ENCODE measurements at regions not wholly inside any gene's neighbourhood (a gene's known extent, or its start where the extent isn't known, plus 50 kb on each side); places are given as distances from the start of the nearest gene placed in this dataset.
"Not testable (repeated sequence)": the region's sequence is repeated elsewhere in the genome, so short reads cannot be mapped to it uniquely, and the experiment has no call there.

DNA sequence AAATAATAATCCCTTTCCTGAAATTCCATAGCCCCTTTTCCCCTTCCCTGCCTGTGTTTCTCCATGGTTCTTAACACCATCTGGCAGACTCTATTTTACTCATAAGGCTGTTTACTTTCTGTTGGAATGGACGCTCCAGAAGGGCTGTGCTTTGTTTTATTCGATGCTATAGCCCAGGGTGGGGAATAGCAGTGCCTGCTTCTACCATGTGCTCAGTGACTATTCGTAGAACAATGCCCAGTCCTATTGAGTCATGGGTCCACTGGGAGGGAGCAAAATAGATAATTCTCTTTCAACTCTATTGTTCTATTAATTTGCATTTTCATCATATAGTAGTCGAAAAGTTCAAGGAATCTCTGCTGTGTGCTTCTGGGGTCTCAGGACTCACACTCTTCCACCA lies 565.1 kb downstream of the C6orf118 start:
- H3K4me3 ChIP-seq: no peak overlapping the region
- no peaks in the 10 kb centered on the region for H3K27me3 ChIP-seq (replicated peaks; ENCODE audit: insufficient read depth)
- no peaks in the 10 kb centered on the region for H3K9me2 ChIP-seq (ENCODE audit: insufficient read depth)
- no peaks in the 10 kb centered on the region for H4K20me1 ChIP-seq (ENCODE audit: insufficient read depth)
- H3K9ac ChIP-seq: no peak overlapping the region
- H3K36me3 ChIP-seq (ENCODE audit: low read depth): no peaks in the 10 kb centered on the region
- TF ChIP-seq EZH2phosphoT487 (IDR thresholded peaks at IDR 0.05; ENCODE audit: insufficient read depth, low read depth) (no peak), EZH2 (IDR thresholded peaks at IDR 0.05; ENCODE audit: insufficient read depth, poor library complexity, severe bottlenecking) (no peak)
- in situ Hi-C loops (cut with MboI): no loop called here
- H3K9me3 ChIP-seq (ENCODE audit: low read depth): no peaks in the 10 kb centered on the region
- H3K4me1 ChIP-seq (ENCODE audit: insufficient read depth): no peaks in the 10 kb centered on the region
- H3K4me2 ChIP-seq (ENCODE audit: unreplicated experiment): no peak overlapping the region
- no peak overlapping the region for H2AFZ ChIP-seq
- WGBS, 2 experiments (ENCODE audit: low coverage in 1 of 2, low lambda C conversion rate in 2 of 2, missing lambda C conversion rate in 2 of 2): 33 to 35% methylated on average over 4 of the region's 4 CpGs
- no peaks in the 10 kb centered on the region for H3K79me2 ChIP-seq (ENCODE audit: insufficient read depth)
- no peaks in the 10 kb centered on the region for H3F3A ChIP-seq (ENCODE audit: insufficient read depth)
- no peak for DNase-seq
- H3K27ac ChIP-seq: no peak overlapping the region

DNA sequence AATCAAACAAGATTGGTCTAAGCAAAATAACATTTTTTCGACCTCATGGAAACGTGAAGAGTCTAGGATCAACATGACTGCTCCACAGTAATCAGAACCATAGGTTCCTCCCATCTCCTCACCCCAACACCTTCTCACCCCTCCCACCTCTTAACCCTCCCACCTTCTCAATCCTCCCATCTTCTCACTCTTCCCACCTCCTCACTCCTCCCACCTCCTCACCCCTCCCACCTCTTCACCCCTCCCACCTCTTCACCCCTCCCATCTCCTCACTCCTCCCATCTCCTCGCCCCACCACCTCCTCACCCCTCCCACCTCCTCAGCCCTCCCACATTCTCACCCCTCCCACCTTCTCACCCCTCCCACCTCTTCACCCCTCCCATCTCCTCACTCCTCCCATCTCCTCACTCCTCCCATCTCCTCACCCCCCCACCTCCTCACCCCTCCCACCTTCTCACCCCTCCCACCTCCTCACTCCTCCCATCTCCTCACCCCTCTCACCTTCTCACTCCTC lies 567.4 kb downstream of the C6orf118 start:
- in situ Hi-C loops (cut with MboI): no loop called here

DNA sequence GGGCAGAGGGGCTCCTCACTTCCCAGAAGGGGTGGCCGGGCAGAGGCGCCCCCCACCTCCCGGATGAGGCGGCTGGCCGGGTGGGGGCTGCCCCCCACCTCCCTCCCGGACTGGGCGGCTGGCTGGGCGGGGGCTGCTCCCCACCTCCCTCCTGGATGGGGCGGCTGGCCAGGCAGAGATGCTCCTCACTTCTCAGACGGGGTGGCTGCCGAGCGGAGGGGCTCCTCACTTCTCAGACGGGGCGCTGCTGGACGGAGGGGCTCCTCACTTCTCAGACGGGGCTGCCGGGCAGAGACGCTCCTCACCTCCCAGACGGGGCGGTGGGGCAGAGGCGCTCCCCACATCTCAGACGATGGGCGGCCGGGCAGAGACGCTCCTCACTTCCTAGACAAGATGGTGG lies 573.3 kb downstream of the C6orf118 start:
- H3F3A ChIP-seq (ENCODE audit: insufficient read depth); H3K4me1 ChIP-seq (ENCODE audit: insufficient read depth); DNase-seq; H3K9ac ChIP-seq; H3K4me2 ChIP-seq (ENCODE audit: unreplicated experiment); H3K4me3 ChIP-seq; H2AFZ ChIP-seq; H3K9me2 ChIP-seq (ENCODE audit: insufficient read depth); H3K79me2 ChIP-seq (ENCODE audit: insufficient read depth); H3K9me3 ChIP-seq (ENCODE audit: low read depth); H3K36me3 ChIP-seq (ENCODE audit: low read depth); H4K20me1 ChIP-seq (ENCODE audit: insufficient read depth); H3K27ac ChIP-seq; H3K27me3 ChIP-seq (replicated peaks; ENCODE audit: insufficient read depth); in situ Hi-C loops (cut with MboI): not testable (repeated sequence)
- WGBS, 2 experiments (ENCODE audit: low coverage in 1 of 2, low lambda C conversion rate in 2 of 2, missing lambda C conversion rate in 2 of 2): 72% methylated on average over 22 of the region's 25 CpGs; no CpG with 5 or more reads in 1 of the 2 experiments

More for the DNA sequence above, 567.4 kb downstream of the C6orf118 start:
- Histone ChIP-seq H3K27ac (no peak overlapping the region), H3F3A (ENCODE audit: insufficient read depth) (no peaks in the 10 kb centered on the region), H3K4me1 (ENCODE audit: insufficient read depth) (no peaks in the 10 kb centered on the region), H2AFZ (no peak overlapping the region), H3K4me2 (ENCODE audit: unreplicated experiment) (no peak overlapping the region), H3K9me2 (ENCODE audit: insufficient read depth) (no peaks in the 10 kb centered on the region), H3K36me3 (ENCODE audit: low read depth) (no peaks in the 10 kb centered on the region), H3K79me2 (ENCODE audit: insufficient read depth) (no peaks in the 10 kb centered on the region), H3K9ac (no peak overlapping the region), H3K27me3 (replicated peaks; ENCODE audit: insufficient read depth) (no peaks in the 10 kb centered on the region), H3K9me3 (ENCODE audit: low read depth) (no peaks in the 10 kb centered on the region), H4K20me1 (ENCODE audit: insufficient read depth) (no peaks in the 10 kb centered on the region), H3K4me3 (no peak overlapping the region)
- TF ChIP-seq EZH2phosphoT487 (IDR thresholded peaks at IDR 0.05; ENCODE audit: insufficient read depth, low read depth) (no peak), EZH2 (IDR thresholded peaks at IDR 0.05; ENCODE audit: insufficient read depth, poor library complexity, severe bottlenecking) (no peak)
- 25 to 54% methylated on average over 2 to 3 of the region's 3 CpGs for WGBS, 2 experiments (ENCODE audit: low coverage in 1 of 2, low lambda C conversion rate in 2 of 2, missing lambda C conversion rate in 2 of 2)
- DNase-seq: no peak

DNA sequence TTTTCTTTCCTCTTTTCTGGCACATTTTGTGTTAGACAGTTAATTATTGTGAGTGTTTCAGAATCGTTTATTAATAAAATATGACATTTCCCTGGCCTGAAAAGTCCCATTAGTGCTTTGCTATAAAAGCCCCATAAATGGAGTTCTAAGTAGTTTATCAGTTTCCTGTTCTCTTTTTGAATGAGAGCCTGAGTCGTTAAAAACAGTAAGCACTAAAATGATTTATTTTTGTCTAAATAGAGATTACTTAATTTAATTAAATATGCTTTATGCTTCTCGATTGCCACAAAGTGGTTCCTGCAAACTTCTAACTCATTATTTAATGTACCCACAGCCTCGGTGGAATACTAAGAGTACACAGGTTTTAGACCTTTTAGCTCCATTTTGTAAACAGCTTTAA lies 577.9 kb downstream of the C6orf118 start:
- no peak for DNase-seq
- Histone ChIP-seq H3K36me3 (ENCODE audit: low read depth) (no peaks in the 10 kb centered on the region), H3F3A (ENCODE audit: insufficient read depth) (no peaks in the 10 kb centered on the region), H3K4me3 (no peak overlapping the region), H3K9me2 (ENCODE audit: insufficient read depth) (no peaks in the 10 kb centered on the region), H3K9ac (no peak overlapping the region), H3K9me3 (ENCODE audit: low read depth) (no peaks in the 10 kb centered on the region), H4K20me1 (ENCODE audit: insufficient read depth) (no peaks in the 10 kb centered on the region), H3K79me2 (ENCODE audit: insufficient read depth) (no peaks in the 10 kb centered on the region), H3K27me3 (replicated peaks; ENCODE audit: insufficient read depth) (no peaks in the 10 kb centered on the region), H2AFZ (no peak overlapping the region), H3K27ac (no peak overlapping the region), H3K4me1 (ENCODE audit: insufficient read depth) (no peaks in the 10 kb centered on the region), H3K4me2 (ENCODE audit: unreplicated experiment) (no peak overlapping the region)
- in situ Hi-C loops (cut with MboI): no loop called here
- 5 to 6% methylated on average over 4 of the region's 4 CpGs for WGBS, 2 experiments (ENCODE audit: low coverage in 1 of 2, low lambda C conversion rate in 2 of 2, missing lambda C conversion rate in 2 of 2)
- TF ChIP-seq EZH2 (IDR thresholded peaks at IDR 0.05; ENCODE audit: insufficient read depth, poor library complexity, severe bottlenecking): no peak
- TF ChIP-seq EZH2phosphoT487 (IDR thresholded peaks at IDR 0.05; ENCODE audit: insufficient read depth, low read depth): no peak

DNA sequence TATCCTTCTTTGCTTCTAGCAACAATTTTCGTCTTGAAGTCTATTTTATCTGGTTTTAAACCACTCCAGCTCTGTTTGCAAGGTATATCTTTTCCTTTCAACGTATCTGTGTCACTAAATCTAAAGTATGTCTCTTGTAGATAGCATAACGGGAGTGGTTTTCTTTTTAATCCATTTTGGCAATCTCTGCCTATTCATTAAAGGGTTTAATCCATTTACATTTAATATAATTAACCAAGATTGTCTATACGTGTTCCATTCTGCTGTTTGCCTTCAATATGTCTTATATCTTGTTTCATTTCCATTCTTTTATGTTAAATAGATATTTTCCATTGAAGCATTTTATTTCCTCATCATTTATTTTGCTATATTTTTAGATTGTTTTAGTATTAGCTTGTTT lies 587.9 kb downstream of the C6orf118 start:
- Histone ChIP-seq H3F3A (ENCODE audit: insufficient read depth) (no peaks in the 10 kb centered on the region), H3K79me2 (ENCODE audit: insufficient read depth) (no peaks in the 10 kb centered on the region), H3K27ac (no peak overlapping the region), H3K4me2 (ENCODE audit: unreplicated experiment) (no peak overlapping the region), H2AFZ (no peak overlapping the region), H3K4me1 (ENCODE audit: insufficient read depth) (no peaks in the 10 kb centered on the region), H3K36me3 (ENCODE audit: low read depth) (no peaks in the 10 kb centered on the region), H3K9me3 (ENCODE audit: low read depth) (peaks cover 7% of the 10 kb centered on the region), H3K27me3 (replicated peaks; ENCODE audit: insufficient read depth) (no peaks in the 10 kb centered on the region), H4K20me1 (ENCODE audit: insufficient read depth) (no peaks in the 10 kb centered on the region), H3K9ac (no peak overlapping the region), H3K4me3 (no peak overlapping the region), H3K9me2 (ENCODE audit: insufficient read depth) (no peaks in the 10 kb centered on the region)
- TF ChIP-seq EZH2 (IDR thresholded peaks at IDR 0.05; ENCODE audit: insufficient read depth, poor library complexity, severe bottlenecking) (no peak), EZH2phosphoT487 (IDR thresholded peaks at IDR 0.05; ENCODE audit: insufficient read depth, low read depth) (no peak)
- 9 to 13% methylated on average over 4 of the region's 4 CpGs for WGBS, 2 experiments (ENCODE audit: low coverage in 1 of 2, low lambda C conversion rate in 2 of 2, missing lambda C conversion rate in 2 of 2)
- in situ Hi-C loops (cut with MboI): no loop called here
- DNase-seq: no peak
